H1 (cell line): ENCODE measurements at regions not wholly inside any gene's neighbourhood (a gene's known extent, or its start where the extent isn't known, plus 50 kb on each side); places are given as distances from the start of the nearest gene placed in this dataset.

Source experiments
- CTCF ChIA-PET: fragments of 300-600 bp; sonication (Branson Sonifier 250); formaldehyde crosslinking; loops from one replicate; lab custom pipeline; 2021; ENCODE audit not compliant: partially characterized antibody; lab: Charles Lee
- POLR2A ChIA-PET: fragments of 300-600 bp; sonication (Branson Sonifier 250); formaldehyde crosslinking; loops from one replicate; lab custom pipeline; 2021; ENCODE audit warnings: inconsistent platforms; ENCODE audit not compliant: partially characterized antibody; lab: Charles Lee
- DNase-seq, 2 experiments: peaks; one replicate each; pipeline versions ENCODE4 v3.0.0 to v3.0.0-alpha.2; 2010 to 2022; ENCODE audit warnings: low spot score in 2 of 2, low read depth in 1 of 2, mixed read lengths in 1 of 2
- FAIRE-seq: peaks from 2 replicates; lab custom pipeline; 2011; peaks lifted over from hg19 to GRCh38; lab: Jason Lieb, UNC
- H2AFZ ChIP-seq: 2 replicates; pipeline ENCODE4 v1.8.1; 2012; ENCODE audit warnings: low read length, inconsistent platforms
- H2AK5ac ChIP-seq: 2 replicates; pipeline ENCODE4 v1.6.1; 2013; ENCODE audit warnings: low read depth, low read length
- H2BK120ac ChIP-seq: replicated peaks from 2 replicates; pipeline ENCODE3; 2013; ENCODE audit warnings: low read depth, low read length, inconsistent platforms
- H2BK12ac ChIP-seq: 2 replicates; pipeline ENCODE4 v1.6.1; 2013; ENCODE audit warnings: low read depth, low read length
- H2BK15ac ChIP-seq: 2 replicates; pipeline ENCODE4 v1.6.1; 2013; ENCODE audit warnings: low read length
- H2BK20ac ChIP-seq: 2 replicates; pipeline ENCODE4 v1.6.1; 2013; ENCODE audit warnings: low read length
- H2BK5ac ChIP-seq: 2 replicates; pipeline ENCODE4 v1.6.1; 2013; ENCODE audit warnings: low read depth, low read length
- H3K14ac ChIP-seq: 2 replicates; pipeline ENCODE4 v1.6.1; 2013; ENCODE audit warnings: inconsistent platforms; ENCODE audit not compliant: insufficient read length
- H3K18ac ChIP-seq: 2 replicates; pipeline ENCODE4 v1.6.1; 2013; ENCODE audit warnings: low read length; ENCODE audit errors: extremely low read depth
- H3K23ac ChIP-seq: 2 replicates; pipeline ENCODE4 v1.6.1; 2013; ENCODE audit warnings: inconsistent platforms; ENCODE audit not compliant: insufficient read length
- H3K23me2 ChIP-seq: 2 replicates; pipeline ENCODE4 v1.6.1; 2013; ENCODE audit warnings: low read depth, low read length
- H3K27ac ChIP-seq: 2 replicates; pipeline ENCODE4 v1.6.1; 2011; ENCODE audit warnings: low read depth, low read length, inconsistent platforms
- H3K27me3 ChIP-seq, 4 experiments: replicated peaks in 1 of 4; 1 replicate in 1 of 4; 2 replicates in 3 of 4; pipeline versions ENCODE4 v1.6.1 to v1.8.1; 2011 to 2013; ENCODE audit warnings: low read length in 3 of 4, mild to moderate bottlenecking in 3 of 4, inconsistent platforms in 2 of 4, mixed read lengths in 2 of 4, moderate library complexity in 1 of 4; ENCODE audit not compliant: control insufficient read depth in 3 of 4, insufficient read depth in 3 of 4; ENCODE audit errors: extremely low read depth in 1 of 4
- H3K36me3 ChIP-seq, 4 experiments: 2 replicates each; pipeline versions ENCODE4 v1.6.1 to v1.8.1; 2011 to 2013; ENCODE audit warnings: mild to moderate bottlenecking in 4 of 4, low read length in 3 of 4, moderate library complexity in 2 of 4, control low read depth in 1 of 4, inconsistent platforms in 1 of 4; ENCODE audit not compliant: insufficient read depth in 4 of 4, control insufficient read depth in 2 of 4
- H3K4ac ChIP-seq: replicated peaks from 2 replicates; pipeline ENCODE3; 2013; ENCODE audit warnings: low read length, low read depth, mixed read lengths, inconsistent platforms; ENCODE audit not compliant: insufficient read length
- H3K4me1 ChIP-seq, 4 experiments: replicated peaks in 1 of 4; 1 replicate in 1 of 4; 2 replicates in 3 of 4; pipeline versions ENCODE4 v1.6.1 to v1.8.1; 2011 to 2013; ENCODE audit warnings: low read length in 3 of 4, inconsistent platforms in 2 of 4, mixed read lengths in 1 of 4; ENCODE audit not compliant: insufficient read depth in 4 of 4, control insufficient read depth in 3 of 4
- H3K4me2 ChIP-seq, 2 experiments: 2 replicates each; pipeline versions ENCODE4 v1.6.1 to v1.8.1; 2011 to 2013; ENCODE audit warnings: low read depth in 2 of 2, low read length in 2 of 2, control low read depth in 1 of 2, inconsistent platforms in 1 of 2, mild to moderate bottlenecking in 1 of 2; ENCODE audit not compliant: insufficient read depth in 1 of 2
- H3K4me3 ChIP-seq, 4 experiments: fragments of 200-600, 300-600 bp in 1 of 4; sonication (generic), shearing (Covaris generic), sonication (Bioruptor Twin) in 1 of 4; 2 replicates each; pipeline versions ENCODE4 v1.5.1 to v1.8.1; 2011 to 2016; ENCODE audit warnings: low read length in 4 of 4, low read depth in 3 of 4, control low read depth in 2 of 4, inconsistent platforms in 2 of 4, mild to moderate bottlenecking in 2 of 4, mixed read lengths in 1 of 4, moderate library complexity in 1 of 4; ENCODE audit not compliant: insufficient read depth in 2 of 4; ENCODE audit errors: extremely low read depth in 1 of 4
- H3K56ac ChIP-seq: replicated peaks from 2 replicates; pipeline ENCODE3; 2013; ENCODE audit warnings: low read depth, mild to moderate bottlenecking, mixed read lengths, low read length, inconsistent platforms; ENCODE audit not compliant: insufficient read length
- H3K79me1 ChIP-seq: 2 replicates; pipeline ENCODE4 v1.6.1; 2013; ENCODE audit warnings: low read depth, low read length, control low read depth
- H3K79me2 ChIP-seq, 2 experiments: 2 replicates each; pipeline versions ENCODE4 v1.6.1 to v1.8.1; 2012 to 2013; ENCODE audit warnings: low read length in 2 of 2, mild to moderate bottlenecking in 2 of 2, inconsistent platforms in 1 of 2; ENCODE audit not compliant: insufficient read depth in 2 of 2, control insufficient read depth in 1 of 2
- H3K9ac ChIP-seq, 4 experiments: replicated peaks in 1 of 4; 1 replicate in 1 of 4; 2 replicates in 3 of 4; pipeline versions ENCODE4 v1.6.1 to v1.8.1; 2011 to 2013; ENCODE audit warnings: low read depth in 3 of 4, low read length in 3 of 4, control low read depth in 2 of 4, mild to moderate bottlenecking in 2 of 4, moderate library complexity in 2 of 4, inconsistent platforms in 1 of 4; ENCODE audit errors: extremely low read depth in 1 of 4
- H3K9me3 ChIP-seq, 2 experiments: 2 replicates each; pipeline versions ENCODE4 v1.6.1 to v1.8.1; 2012 to 2013; ENCODE audit warnings: mild to moderate bottlenecking in 2 of 2, moderate library complexity in 2 of 2, control low read depth in 1 of 2, inconsistent platforms in 1 of 2, low read depth in 1 of 2, low read length in 1 of 2, mixed read lengths in 1 of 2; ENCODE audit not compliant: insufficient read depth in 2 of 2
- H4K20me1 ChIP-seq, 2 experiments: replicated peaks in 1 of 2; 2 replicates each; pipeline versions ENCODE3 to v1.8.1; 2011 to 2013; ENCODE audit warnings: inconsistent platforms in 2 of 2, low read length in 2 of 2, mild to moderate bottlenecking in 1 of 2; ENCODE audit not compliant: insufficient read depth in 2 of 2, control insufficient read depth in 1 of 2
- H4K5ac ChIP-seq: 2 replicates; pipeline ENCODE4 v1.6.1; 2013; ENCODE audit warnings: low read length, low read depth, mixed read lengths, inconsistent platforms; ENCODE audit not compliant: insufficient read length
- H4K8ac ChIP-seq: 2 replicates; pipeline ENCODE4 v1.8.0; 2013; ENCODE audit warnings: mild to moderate bottlenecking, moderate library complexity, low read length, inconsistent platforms; ENCODE audit not compliant: insufficient read depth; ENCODE audit errors: extremely low read depth
- H4K91ac ChIP-seq: replicated peaks from 2 replicates; pipeline ENCODE3; 2013; ENCODE audit warnings: low read length, mixed read lengths, inconsistent platforms; ENCODE audit not compliant: insufficient read length
- SRF ChIP-seq: IDR thresholded peaks from 2 replicates; pipeline ENCODE4 v1.6.1; 2011; ENCODE audit warnings: mild to moderate bottlenecking, low read depth, low read length, moderate library complexity
- WGBS, 2 experiments: shearing (Covaris generic) in 1 of 2; methylation state at CpG; one replicate each; pipeline versions ENCODE4 v1.1.6 to v1.1.7; 2013 to 2015; ENCODE audit warnings: low lambda C conversion rate in 2 of 2, mixed read lengths in 2 of 2, inconsistent platforms in 1 of 2, low coverage in 1 of 2, missing lambda C conversion rate in 1 of 2; ENCODE audit not compliant: insufficient replicate concordance in 2 of 2, insufficient coverage in 1 of 2, insufficient read length in 1 of 2; ENCODE audit errors: extremely low coverage in 1 of 2, missing lambda C conversion rate in 1 of 2; 5-methylcytosine and 5-hydroxymethylcytosine counted together

DNA sequence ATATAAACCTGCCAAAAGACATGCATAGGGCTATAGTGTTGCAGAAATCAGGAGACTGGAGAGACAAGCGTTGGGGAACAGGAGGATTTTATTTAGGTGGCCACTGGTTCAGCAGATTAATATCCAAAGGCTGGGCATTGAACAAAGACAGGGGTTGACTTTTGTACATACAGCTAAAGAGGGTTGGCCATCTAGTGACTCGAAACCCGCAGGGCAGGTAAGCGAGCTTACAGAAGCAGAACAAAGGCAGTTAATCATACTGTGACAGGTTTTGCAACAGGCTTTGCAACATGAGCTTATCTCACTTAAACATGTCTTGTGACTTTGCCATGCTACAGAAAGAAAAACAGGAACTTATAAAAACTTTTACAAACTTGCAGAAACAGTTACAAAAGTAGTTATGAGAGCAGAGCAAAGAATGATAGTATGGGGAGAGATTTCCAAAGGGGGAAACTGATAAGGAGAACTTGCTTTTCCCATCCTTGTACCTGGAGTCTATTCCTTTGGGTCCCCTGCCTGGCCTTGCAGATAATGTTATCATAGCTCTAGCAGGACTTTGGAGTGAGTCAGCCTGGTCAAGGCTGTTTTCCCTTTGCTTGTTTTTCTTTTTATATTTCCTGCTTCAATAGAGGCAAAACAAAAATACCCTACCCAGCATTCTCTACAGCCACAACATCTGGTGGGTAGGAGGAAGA, 234.2 kb downstream of the PCDH17 start:
- H2BK15ac ChIP-seq: no peak overlapping the region
- no peak overlapping the region for H3K4me3 ChIP-seq
- no peak overlapping the region for H3K4ac ChIP-seq
- no peak for TF ChIP-seq SRF
- no peak overlapping the region for H2AFZ ChIP-seq
- H3K79me2 ChIP-seq: no peaks in the 10 kb centered on the region
- POLR2A ChIA-PET: no interaction called here
- no peaks in the 10 kb centered on the region for H3K23me2 ChIP-seq
- no peak overlapping the region for H4K8ac ChIP-seq
- H3K27ac ChIP-seq: no peak overlapping the region
- H2BK20ac ChIP-seq: no peak overlapping the region
- H4K91ac ChIP-seq: no peak overlapping the region
- no peaks in the 10 kb centered on the region for H3K4me1 ChIP-seq
- no peak overlapping the region for H3K56ac ChIP-seq
- no peaks in the 10 kb centered on the region for H3K79me1 ChIP-seq
- H4K5ac ChIP-seq: no peak overlapping the region
- H3K36me3 ChIP-seq: peaks cover 0 to 3% (median 0%) of the 10 kb centered on the region in 4 experiments; a peak in 1 of 8 replicates
- H3K14ac ChIP-seq: no peak overlapping the region
- H3K9ac ChIP-seq: no peak overlapping the region
- no peak overlapping the region for H3K23ac ChIP-seq
- WGBS, 2 experiments: 94% methylated on average over 4 of the region's 4 CpGs; no CpG with 5 or more reads in 1 of the 2 experiments
- CTCF ChIA-PET: interaction anchor here (1.3 kb wide), 1 partner anchor 150 kb away, joined by 4 read pairs; no protein-coding TSS in a partner anchor
- no peak for DNase-seq
- H3K9me3 ChIP-seq: peaks cover 23 to 27% of the 10 kb centered on the region in 2 experiments
- no peaks in the 10 kb centered on the region for H3K27me3 ChIP-seq
- H2BK5ac ChIP-seq: no peak overlapping the region
- FAIRE-seq: no peak
- no peak overlapping the region for H3K18ac ChIP-seq
- no peaks in the 10 kb centered on the region for H4K20me1 ChIP-seq
- H2BK120ac ChIP-seq: no peak overlapping the region
- no peak overlapping the region for H2AK5ac ChIP-seq
- no peak overlapping the region for H2BK12ac ChIP-seq
- no peak overlapping the region for H3K4me2 ChIP-seq
